SK-N-SH treated with all-trans-retinoic acid at 6 μM for 48 hours (cell line): ENCODE measurements at regions not wholly inside any gene's neighbourhood (a gene's known extent, or its start where the extent isn't known, plus 50 kb on each side); places are given as distances from the start of the nearest gene placed in this dataset.

Experiments used
- BACH2 ChIP-seq: fragments of 250-450 bp; sonication (Bioruptor Pico); IDR thresholded peaks from 2 replicates; pipeline ENCODE4 v1.9.0; 2021; ENCODE audit warnings: mild to moderate bottlenecking, borderline replicate concordance
- ESRRG ChIP-seq: fragments of 250-450 bp; sonication (Bioruptor Pico); IDR thresholded peaks from 2 replicates; pipeline ENCODE4 v1.6.1; 2021; ENCODE audit warnings: mild to moderate bottlenecking
- PATZ1 ChIP-seq: fragments of 250-450 bp; sonication (Bioruptor Pico); IDR thresholded peaks from 2 replicates; pipeline ENCODE4 v1.8.0; 2020; ENCODE audit warnings: mild to moderate bottlenecking, moderate library complexity, borderline replicate concordance
- PPARA ChIP-seq: fragments of 250-450 bp; sonication (Bioruptor Pico); IDR thresholded peaks from 2 replicates; pipeline ENCODE4 v1.5.0; 2020; ENCODE audit warnings: mild to moderate bottlenecking, borderline replicate concordance
- RARB ChIP-seq: fragments of 250-450 bp; sonication (Bioruptor Pico); IDR thresholded peaks from 2 replicates; pipeline ENCODE4 v1.8.0; 2021; ENCODE audit warnings: mild to moderate bottlenecking, moderate library complexity
- TSHZ2 ChIP-seq: fragments of 250-450 bp; sonication (Bioruptor Pico); IDR thresholded peaks from 2 replicates; pipeline ENCODE4 v1.5.0; 2020; ENCODE audit warnings: mild to moderate bottlenecking, moderate library complexity
- ZC3H10 ChIP-seq: fragments of 250-450 bp; sonication (Bioruptor Pico); IDR thresholded peaks from 2 replicates; pipeline ENCODE4 v1.5.1; 2021; ENCODE audit warnings: mild to moderate bottlenecking, moderate library complexity
- ZFP3 ChIP-seq: fragments of 250-450 bp; sonication (Bioruptor Pico); IDR thresholded peaks from 2 replicates; pipeline ENCODE4 v1.5.0; 2020; ENCODE audit warnings: mild to moderate bottlenecking, moderate library complexity
- ZNF70 ChIP-seq: fragments of 450-650 bp; formaldehyde crosslinking; IDR thresholded peaks from 2 replicates; pipeline ENCODE4 v1.5.0; 2020; ENCODE audit warnings: mild to moderate bottlenecking, moderate library complexity
- ZNF8 ChIP-seq: fragments of 450-650 bp; formaldehyde crosslinking; IDR thresholded peaks from 2 replicates; pipeline ENCODE4 v1.5.0; 2020; ENCODE audit warnings: mild to moderate bottlenecking, moderate library complexity

GRCh38 chr12:93029091-93029490, 100.0 kb upstream of the EEA1 start:
- TF ChIP-seq ZFP3 (CRISPR knock-in tag), result no peak
- no peak for TF ChIP-seq ZC3H10 (CRISPR knock-in tag)
- TF ChIP-seq PPARA, result no peak
- no peak for TF ChIP-seq BACH2
- no peak for TF ChIP-seq ESRRG (CRISPR knock-in tag)
- TF ChIP-seq PATZ1 (CRISPR knock-in tag), result no peak
- TF ChIP-seq ZNF8 (CRISPR knock-in tag), result no peak
- no peak for TF ChIP-seq ZNF70
- no peak for TF ChIP-seq RARB (CRISPR knock-in tag)
- TF ChIP-seq TSHZ2 (CRISPR knock-in tag), result no peak
